ENCODE measurements at regions not wholly inside any gene's neighbourhood (a gene's known extent, or its start where the extent isn't known, plus 50 kb on each side); places are given as distances from the start of the nearest gene placed in this dataset.

DNA sequence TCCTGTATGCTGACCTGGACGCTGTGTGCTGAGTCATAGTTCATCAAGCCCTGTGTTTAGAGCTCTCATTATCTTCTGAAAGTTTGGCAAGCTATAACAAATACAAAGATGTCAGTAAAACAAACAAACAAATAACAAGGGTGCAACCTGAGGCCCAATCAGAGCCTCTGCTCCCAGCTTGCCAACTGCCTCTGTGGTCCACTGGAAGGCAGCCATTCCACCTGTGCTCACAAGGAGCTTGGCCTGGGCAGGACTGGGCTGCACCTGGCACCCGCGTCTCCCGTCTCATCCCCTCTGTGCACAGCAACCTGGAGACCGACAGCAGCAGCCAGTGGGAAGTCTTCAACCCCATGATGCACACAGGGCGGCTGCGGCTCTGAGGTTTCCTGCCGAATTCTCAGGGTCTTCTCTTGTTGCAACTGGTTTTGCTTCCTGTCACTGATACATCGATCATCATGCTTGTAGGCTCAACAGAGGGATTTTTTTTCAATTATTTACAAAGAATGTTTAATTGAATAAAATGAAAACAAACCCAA, 97.8 kb downstream of the TMEM18 start:
- DNase-seq (ENCODE audit: extremely low spot score, insufficient read length, low read depth): no peak
- no peak for FAIRE-seq

DNA sequence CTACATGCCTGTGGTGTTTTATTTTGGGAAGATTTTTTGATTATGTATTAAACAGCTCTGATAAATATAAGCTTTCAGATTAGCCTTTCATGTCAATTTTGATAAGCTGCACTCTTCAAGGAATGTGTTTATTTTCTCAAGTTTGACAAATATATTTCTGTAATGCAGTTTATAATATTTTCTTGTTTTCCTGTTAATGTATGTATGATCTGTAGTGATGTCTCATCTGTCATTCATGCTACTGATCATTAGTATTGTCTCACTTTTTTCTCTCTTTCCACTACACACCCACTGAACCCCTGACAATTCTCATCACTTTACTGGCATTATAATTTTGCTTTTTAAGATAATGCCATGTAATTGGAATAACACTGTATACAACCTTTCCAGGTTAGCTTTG, 100.9 kb downstream of the TMEM18 start:
- FAIRE-seq (no peak), DNase-seq (ENCODE audit: extremely low spot score, insufficient read length, low read depth) (no peak)

DNA sequence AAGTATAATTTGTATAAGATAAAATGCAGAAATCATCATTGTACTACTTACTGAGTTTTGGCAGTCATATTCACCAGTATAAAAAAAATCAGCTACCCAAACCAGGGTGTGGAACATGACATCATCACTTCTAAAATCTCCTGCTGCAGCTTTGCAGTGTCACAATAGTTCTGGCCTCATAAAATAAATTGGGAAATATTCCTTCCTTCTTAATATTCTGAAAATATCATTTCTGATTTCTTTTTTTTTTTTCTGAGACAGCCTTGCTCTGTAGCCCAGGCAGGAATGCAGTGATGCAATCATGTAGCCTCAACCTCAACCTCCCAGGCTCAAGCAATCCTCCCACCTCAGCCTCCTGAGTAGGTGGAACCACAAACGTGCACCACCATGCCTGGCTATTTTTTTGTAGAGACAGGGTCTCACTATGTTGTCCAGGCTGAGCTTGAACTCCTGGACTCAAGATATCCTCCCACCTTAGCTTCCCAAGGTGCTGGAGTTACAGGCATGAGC, 101.4 kb downstream of the TMEM18 start:
- no peak for DNase-seq (ENCODE audit: extremely low spot score, insufficient read length, low read depth)
- no peak for FAIRE-seq

DNA sequence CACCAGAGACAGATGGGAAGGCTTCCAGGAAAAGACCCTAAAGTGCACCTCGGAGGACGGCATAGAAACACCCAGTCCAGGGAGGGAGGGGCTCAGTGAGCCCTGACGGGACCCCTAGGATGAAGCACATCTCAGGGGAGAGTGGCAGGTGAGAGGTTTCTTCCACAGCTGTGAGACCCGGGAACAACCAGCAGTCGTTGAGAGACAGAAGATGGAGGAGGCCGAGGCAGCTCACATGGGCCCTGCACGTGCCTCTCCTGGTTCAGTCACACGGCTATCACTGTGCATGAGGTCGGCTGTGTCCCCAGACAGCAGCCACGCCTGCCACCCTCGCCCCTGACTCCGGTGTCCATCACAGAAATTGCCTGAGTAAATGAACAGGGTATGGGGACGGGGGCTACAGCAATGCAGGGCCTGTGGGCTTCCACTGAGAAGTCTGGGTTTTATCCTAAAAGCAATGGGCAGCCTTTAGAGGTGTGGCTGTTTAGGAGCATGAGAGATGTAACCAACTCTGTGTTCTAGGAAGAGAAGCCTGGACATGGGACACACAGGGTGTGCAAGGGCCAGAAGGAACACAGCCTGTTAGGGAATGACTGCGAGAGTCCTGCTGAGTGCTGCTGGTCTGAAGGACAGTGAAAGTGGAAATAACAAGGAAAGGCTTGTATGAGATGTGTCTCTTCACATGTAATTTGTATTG, 102.0 kb downstream of the TMEM18 start:
- DNase-seq (ENCODE audit: extremely low spot score, insufficient read length, low read depth): no peak
- FAIRE-seq: no peak

DNA sequence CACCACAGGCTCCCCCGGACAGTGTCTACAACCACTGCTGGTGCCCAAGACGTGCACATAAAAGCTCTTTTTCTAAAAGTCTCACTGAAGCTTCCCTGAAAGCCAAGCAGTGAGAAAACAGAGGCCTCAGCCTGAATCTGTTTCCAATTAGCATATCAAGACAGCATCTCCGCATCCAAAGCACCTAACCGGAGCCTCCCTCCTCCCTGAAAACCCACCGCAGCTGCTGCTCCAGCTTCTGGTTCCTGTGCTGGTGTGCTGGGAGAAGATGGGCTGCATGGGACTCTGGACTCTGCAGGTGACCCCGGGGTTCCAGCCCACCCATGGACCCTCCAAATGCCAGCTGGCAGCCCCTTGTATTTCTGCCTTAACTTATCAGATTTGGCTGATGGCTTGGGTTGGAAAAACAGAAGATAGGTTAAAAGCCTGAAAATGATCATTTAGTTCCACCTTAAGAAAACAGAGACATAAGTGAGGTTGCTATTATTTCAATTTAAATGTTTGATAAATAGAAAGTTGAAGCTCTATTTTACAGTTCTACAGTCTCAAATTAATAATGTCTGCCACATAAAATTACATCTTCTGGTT, 103.3 kb downstream of the TMEM18 start:
- FAIRE-seq (no peak), DNase-seq (ENCODE audit: extremely low spot score, insufficient read length, low read depth) (no peak)

DNA sequence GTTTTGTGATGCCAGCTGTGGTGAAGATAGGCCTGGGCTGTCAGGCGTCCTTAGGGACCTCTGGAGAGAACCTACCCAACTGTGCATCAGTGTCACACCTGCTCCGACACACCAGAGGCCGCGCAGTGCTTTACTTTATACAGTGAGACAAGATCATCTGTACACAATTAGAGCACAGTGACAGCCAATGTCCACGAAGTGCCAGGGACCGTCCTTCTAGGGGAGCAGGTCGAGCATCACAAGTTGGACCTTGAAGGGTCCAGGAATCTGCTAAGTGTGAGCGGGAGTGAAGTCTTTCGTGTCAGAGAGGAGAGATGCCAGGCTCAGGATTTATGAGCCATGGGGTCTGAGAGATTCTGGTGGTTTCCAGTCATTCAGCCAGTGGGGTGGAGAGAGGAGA, 104.2 kb downstream of the TMEM18 start:
- DNase-seq (ENCODE audit: extremely low spot score, insufficient read length, low read depth) (no peak), FAIRE-seq (no peak)

DNA sequence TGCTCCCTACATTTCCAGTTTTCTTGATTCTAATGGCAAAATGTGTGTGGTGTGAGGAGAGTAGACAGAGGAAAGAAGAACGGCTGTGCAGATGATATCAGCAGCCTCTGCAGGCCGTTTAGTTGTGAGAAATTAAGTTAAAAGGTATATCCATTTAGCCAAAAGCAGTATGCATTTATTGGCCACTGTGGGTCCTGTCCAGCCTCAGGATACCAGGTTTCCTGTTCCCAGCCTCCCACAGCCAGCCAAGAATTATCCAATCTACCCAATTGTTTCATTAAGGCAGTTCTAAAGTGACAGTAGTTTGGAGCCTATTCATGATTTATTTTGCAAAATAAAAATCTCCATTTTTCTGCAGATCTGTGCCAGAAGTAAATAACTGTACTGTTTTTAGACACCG, 107.5 kb downstream of the TMEM18 start:
- no peak for FAIRE-seq
- DNase-seq (ENCODE audit: extremely low spot score, insufficient read length, low read depth): no peak

DNA sequence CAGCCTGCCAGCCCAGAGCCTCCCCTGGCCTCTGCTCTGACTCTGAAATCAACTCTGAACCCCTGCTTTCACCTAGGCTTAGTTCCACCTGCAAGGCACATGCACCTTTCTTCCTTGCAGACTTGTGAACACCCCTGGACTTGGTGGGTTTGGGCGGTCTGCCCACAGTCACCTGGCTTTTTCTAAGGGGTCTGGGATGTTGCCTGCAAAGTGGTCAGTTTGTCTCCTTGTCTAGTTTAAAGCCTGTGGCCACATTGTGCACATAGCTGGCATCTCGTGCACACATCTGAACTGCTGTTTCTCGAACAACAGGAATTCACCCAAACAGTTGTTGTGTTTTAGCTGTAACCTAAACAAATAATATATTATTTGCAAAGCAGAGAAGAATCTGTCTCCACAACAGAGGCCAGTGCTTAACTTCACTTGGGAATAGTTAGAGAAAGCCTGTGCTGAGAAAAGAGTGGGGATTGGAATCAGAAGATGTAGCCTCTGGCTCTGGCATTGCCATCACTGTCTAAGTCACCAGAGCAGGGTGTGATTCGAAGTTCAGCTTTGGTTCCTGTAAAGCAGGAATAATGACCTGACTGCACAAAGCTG, 108.5 kb downstream of the TMEM18 start:
- DNase-seq (ENCODE audit: extremely low spot score, insufficient read length, low read depth) (no peak), FAIRE-seq (no peak)

DNA sequence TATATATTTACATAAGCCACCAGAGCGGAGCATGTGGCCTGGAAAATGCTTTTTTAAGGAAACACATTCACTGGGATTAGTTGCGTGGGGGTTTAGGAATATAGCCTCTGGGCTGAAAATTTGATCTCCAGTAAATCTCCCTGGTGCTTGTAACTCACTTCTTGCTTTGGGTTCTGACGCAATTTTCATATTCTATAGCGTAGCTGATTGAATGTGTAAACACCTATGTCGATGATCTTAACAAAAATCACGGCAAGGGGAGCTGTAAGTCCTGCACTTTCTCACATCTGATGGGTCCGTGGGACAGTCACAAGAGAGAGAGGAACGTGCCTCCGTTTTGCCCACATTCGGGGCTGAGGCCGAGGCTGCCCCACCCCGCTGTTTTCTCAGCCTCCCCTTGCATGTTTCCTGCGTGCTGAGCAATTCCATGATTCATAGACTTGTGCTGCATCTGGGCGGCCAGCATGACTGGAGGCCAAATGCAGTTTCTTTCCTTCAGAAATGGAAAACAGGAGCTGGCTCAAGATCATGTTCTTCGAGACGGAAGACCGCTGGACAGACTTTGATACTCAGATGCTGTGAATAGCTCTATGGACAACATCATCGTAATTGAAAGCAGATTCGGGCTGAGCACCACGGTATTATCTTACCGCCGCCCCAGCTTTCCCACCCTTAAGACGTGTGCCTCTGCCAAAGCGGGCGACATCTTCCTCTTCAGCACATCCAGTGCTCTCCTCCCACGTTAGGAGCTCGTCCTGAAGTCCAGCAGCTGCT, 109.2 kb downstream of the TMEM18 start:
- DNase-seq (ENCODE audit: extremely low spot score, insufficient read length, low read depth) (no peak), FAIRE-seq (no peak)

DNA sequence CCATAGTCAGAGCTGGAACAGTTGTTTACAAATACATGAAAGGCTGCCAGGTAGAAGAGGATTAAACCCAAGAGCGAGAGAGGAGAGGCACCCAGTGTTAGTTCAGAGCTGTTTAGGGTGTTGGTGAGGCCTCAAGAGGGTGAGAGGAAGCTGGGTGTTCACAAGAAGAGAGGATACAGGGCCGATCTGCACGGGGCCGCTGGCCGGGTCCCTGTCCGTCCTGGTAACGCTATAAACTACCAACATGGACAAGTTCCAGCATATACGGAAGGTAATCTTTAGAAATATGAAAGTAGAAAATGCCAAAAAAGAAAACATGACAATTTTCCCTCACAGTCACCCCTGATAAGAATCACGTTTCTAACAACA, 109.7 kb downstream of the TMEM18 start:
- FAIRE-seq: no peak
- no peak for DNase-seq (ENCODE audit: extremely low spot score, insufficient read length, low read depth)

DNA sequence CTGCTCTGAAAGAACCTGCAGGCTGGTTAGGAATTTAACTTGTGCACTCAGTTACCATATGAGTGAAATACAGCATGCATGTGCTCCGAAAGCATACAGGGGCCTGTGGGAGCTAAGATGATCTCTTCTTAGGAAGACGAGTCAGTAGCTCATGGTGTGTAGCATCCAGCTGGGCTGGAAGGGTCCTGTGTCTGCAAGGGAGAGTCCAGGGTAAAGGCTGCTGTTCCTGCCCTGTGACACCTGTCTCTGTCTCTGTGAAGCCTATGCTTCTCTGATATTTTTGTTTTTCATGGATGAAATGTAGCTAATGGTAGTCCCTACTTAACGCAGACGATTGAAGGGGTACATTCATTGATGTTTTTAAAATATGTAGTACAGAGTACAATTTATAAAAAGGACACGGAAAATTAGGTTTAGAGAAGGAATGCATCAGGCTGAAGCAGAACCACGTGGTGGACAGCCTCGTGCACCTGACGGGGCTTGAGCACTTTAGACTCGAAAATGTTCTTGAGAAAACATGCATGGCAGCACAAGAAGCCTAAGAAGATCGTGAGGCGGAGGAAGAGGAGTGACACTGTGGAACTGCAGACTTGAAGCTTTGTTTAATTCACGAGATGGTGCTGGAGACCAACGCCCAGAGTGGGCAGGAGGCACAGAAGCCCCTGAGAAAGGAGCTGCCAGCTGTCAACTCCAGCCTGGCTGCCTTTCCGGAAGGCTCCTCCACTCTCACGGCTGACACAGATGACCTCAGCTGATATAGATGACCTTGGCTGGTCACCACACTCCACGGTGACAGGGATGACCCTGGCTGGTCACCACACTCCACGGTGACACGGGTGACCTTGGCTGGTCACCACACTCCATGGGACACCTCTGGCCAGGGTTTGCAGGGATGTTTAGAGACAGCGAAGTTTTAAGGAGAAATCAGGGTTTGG, 110.6 kb downstream of the TMEM18 start:
- DNase-seq (ENCODE audit: extremely low spot score, insufficient read length, low read depth): no peak
- no peak for FAIRE-seq

DNA sequence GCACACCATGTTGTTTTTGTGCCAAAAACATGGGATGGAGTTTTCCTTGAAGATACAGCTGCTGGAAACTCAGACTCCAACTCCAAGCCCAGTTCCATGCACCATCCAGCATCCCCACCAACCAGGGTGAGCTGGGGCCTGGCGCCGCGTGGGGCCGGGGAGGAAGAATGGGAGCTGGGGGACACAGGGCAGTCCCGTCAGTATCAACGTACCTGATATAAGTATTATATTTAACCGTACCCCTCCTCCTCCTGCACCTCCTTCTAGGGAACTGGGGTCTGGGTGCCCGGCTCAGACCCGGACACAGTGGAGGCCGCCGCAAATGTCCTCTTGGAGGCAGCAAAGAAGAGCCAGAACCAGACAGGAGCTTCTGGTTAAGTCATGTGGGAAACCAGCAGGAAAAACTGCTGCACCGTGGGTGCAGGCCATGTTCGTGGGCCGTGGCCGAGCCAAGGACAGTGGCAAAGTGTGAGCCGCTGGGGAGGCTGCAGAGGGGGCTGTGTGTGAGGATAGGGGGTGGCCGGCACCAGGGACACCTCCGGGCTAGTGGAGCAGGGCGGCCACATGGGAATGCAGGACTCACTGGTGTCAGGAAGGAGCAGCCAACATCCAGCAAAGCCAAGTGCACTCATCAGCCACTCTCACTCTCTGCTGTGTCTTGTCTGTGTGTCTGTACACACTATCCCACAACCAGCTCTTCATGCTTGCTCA, 112.6 kb downstream of the TMEM18 start:
- FAIRE-seq (no peak), DNase-seq (ENCODE audit: extremely low spot score, insufficient read length, low read depth) (no peak)

DNA sequence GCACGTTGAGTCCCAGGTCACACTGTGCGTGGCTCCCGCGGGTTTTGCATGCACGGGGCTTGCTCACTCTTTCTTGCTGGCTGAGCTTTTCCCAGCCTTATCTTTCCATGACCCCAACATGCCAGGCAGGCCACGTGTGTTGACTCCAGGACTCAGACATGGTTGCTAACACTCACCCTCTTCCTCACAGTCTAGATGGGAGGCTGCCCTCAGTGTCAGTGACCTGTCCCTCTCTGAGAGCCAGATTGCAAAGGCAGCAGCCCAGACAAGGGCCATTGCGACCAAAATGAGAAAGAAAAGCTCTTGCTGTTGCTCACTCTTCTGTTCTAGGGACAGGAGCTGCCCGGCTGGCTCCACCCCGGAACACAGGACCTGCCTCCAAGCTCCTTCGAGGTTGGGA, 113.7 kb downstream of the TMEM18 start:
- DNase-seq (ENCODE audit: extremely low spot score, insufficient read length, low read depth) (no peak), FAIRE-seq (no peak)

DNA sequence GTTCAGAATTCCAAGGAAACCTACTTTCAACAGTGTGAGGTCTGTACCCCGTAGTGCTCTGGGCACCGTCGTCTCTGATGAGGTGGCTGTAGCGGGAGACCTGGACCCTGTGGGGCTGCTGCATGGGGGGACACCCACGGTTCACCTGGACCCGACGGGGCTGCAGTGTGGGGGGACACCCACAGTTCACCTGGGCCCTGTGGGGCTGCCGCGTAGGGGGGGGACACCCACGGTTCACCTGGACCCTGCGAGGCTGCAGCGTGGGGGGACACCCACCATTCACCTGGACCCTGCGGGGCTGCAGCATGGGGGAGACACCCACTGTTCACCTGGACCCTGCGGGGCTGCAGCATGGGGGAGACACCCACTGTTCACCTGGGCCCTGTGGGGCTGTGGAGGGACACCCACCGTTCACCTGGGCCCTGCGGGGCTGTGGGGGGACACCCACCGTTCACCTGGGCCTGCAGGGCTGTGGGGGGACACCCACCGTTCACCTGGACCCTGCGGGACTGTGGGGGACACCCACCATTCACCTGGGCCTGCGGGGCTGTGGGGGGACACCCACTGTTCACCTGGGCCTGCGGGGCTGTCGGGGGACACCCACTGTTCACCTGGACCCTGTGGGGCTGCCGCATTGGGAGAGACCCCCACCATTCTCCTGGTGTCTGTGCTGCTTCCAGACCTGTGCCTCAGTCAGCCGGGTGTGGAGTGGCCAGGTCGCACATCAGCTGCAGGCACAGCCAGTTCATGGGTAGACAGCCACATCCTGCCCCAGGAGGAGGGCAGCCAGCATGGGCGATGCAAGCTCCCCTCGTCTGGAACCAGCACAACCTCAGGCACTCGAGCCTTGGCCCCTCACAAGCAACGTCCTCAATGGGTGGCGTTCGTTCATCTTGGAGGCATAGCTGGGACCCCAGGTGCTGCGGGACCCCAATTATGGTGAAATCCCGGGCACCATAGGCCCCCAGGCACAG, 114.5 kb downstream of the TMEM18 start:
- DNase-seq (ENCODE audit: extremely low spot score, insufficient read length, low read depth) (no peak), FAIRE-seq (no peak)

DNA sequence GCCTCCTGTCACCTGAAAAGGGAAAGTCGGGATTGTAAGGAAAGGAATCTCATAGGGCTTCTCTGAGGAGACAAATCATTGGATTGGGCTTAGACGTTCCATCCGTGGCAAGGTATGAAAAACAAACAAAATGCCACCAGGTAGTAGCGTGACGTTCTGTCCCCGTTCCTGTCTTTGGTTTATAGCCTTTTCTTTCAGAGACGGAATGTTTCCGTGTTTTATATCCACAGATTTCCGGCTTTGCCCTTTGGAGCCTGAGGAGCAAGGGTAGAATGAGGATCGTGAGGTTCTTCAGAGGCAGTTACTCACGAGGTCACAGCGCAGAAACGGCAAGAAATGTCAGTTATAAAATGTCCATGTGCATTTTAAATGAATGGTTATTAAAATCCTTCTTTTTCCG, 118.3 kb downstream of the TMEM18 start:
- FAIRE-seq (no peak), DNase-seq (ENCODE audit: extremely low spot score, insufficient read length, low read depth) (no peak)

DNA sequence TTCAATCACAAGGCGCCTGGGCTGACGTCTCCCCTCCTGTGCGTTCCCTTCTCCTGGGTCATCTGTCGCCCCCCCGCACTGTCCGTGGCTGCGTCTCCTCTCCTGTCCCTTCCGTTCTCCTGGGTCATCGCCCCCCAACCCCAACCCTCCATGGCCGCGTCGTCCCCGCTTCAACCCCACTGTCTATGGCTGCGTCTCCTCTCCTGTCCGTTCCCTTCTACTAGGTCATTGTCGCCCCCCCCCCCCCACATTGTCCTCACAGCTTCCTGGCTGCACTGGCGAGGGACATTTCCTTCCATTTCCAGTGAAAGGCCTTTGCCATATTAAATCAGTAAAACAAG, 118.9 kb downstream of the TMEM18 start:
- FAIRE-seq (no peak), DNase-seq (ENCODE audit: extremely low spot score, insufficient read length, low read depth) (no peak)

DNA sequence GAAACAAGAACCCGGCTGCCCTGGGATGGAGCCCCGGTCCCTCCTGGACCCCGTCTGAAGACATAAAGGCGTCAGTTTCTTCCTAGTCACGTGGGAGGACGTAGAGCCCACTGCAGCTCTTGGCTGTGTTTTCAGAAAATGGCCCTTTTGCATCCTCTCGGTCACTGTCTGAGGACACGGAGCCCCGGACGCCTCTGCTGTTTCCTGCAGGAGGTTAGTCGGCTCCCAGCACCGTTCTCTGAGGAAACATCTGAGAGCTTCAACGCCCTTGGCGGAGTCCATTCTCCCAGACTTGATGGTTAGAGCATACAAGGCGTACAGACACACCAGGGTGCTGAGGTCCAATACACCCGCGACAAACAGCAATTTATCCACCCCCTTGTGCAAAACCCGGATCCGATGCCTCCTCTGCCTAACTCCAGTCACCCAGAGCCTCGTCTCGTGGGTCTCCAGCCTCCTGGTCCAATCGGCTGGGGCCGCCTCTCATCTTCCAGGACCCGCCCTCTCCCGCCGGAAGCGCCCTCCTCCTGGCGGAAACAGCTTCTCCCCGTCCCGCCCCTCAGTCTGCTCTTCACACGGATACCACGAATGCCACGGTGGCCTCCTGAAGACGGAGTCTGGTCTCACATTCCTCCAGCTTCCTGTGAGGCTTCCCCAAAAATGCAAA, 119.4 kb downstream of the TMEM18 start:
- no peak for DNase-seq (ENCODE audit: extremely low spot score, insufficient read length, low read depth)
- no peak for FAIRE-seq

DNA sequence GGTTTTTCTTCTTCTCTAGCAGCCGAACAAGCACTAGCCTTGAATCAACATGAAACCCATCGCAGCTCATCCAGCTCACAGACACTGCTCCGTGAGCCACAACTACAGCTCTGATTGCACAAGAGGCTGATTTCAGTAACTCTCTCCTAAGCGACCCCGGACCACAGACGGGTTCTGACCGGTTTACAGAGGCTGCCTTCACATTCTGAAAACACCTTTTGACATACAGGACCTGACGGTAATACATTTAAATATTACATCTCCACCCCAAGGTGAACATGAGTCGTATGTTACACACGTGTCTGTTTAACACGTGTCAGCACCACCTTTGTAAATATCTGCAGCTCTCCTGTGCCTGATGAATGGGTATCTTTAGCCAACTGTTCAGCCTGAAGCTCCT, 120.7 kb downstream of the TMEM18 start:
- FAIRE-seq: no peak

More for the DNA sequence above, 120.7 kb downstream of the TMEM18 start:
- no peak for DNase-seq (ENCODE audit: extremely low spot score, insufficient read length, low read depth)
